ENCODE measurements at regions not wholly inside any gene's neighbourhood (a gene's known extent, or its start where the extent isn't known, plus 50 kb on each side); places are given as distances from the start of the nearest gene placed in this dataset.

GRCh38 chr18:67300498-67300897 lies 216.0 kb downstream of the DSEL start:
- DNase-seq (ENCODE audit: low spot score): no peak
- FAIRE-seq: no peak

GRCh38 chr18:67292814-67293213 lies 223.7 kb downstream of the DSEL start:
- FAIRE-seq: no peak
- no peak for DNase-seq (ENCODE audit: low spot score)

- FAIRE-seq (no peak), DNase-seq (ENCODE audit: low spot score) (no peak)
Observed at GRCh38 chr18:67290421-67290820, 226.1 kb downstream of the DSEL start.

- FAIRE-seq: no peak
- DNase-seq (ENCODE audit: low spot score): no peak
Observed at GRCh38 chr18:67285583-67285982, 230.9 kb downstream of the DSEL start.

DNA sequence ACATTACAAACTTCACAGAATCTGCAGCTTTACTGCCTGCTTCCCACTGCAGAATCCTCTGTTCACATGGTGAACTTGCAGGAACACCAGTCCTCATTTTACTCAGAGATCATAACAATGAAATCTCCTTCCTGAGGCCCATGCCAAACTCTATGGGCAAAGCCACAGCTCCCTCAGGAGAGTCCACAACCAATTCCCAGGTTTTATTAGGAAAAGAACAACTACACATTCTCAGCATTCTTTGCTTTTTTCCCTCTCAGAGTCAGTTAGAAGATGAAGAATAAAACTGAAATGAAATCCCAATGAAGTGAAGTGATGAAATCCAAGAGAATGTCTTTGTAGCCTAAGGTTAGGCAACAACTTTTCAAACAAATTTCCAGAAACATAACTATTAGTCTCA lies 233.7 kb downstream of the DSEL start:
- no peak for FAIRE-seq

GRCh38 chr18:67281746-67282145 lies 234.8 kb downstream of the DSEL start:
- DNase-seq (ENCODE audit: low spot score) (no peak), FAIRE-seq (no peak)

More for the DNA sequence above, 233.7 kb downstream of the DSEL start:
- DNase-seq (ENCODE audit: low spot score): no peak

GRCh38 chr18:67280486-67281242 lies 235.9 kb downstream of the DSEL start:
- no peak for FAIRE-seq
- DNase-seq (ENCODE audit: low spot score): no peak

DNA sequence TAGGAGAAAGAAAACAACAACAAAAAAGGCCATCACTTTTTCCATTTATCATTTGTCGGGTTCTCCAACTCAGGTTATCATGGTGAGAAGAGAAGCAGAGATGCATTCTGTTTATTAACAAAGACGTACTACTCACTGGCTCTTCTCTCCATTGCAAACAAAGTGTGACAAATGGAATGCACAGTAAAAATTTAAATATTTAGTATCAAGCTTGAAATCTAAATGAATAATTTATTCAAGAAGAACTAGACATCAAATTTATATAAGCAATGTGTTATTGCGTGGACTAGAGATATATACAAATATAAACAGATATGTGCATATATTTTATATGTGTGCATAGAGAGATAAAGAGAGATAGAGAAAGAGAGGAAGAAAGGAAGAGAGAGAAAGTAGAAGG lies 236.5 kb downstream of the DSEL start:
- FAIRE-seq (no peak), DNase-seq (ENCODE audit: low spot score) (no peak)

GRCh38 chr18:67278984-67279383 lies 237.5 kb downstream of the DSEL start:
- no peak for DNase-seq (ENCODE audit: low spot score)
- FAIRE-seq: no peak

DNA sequence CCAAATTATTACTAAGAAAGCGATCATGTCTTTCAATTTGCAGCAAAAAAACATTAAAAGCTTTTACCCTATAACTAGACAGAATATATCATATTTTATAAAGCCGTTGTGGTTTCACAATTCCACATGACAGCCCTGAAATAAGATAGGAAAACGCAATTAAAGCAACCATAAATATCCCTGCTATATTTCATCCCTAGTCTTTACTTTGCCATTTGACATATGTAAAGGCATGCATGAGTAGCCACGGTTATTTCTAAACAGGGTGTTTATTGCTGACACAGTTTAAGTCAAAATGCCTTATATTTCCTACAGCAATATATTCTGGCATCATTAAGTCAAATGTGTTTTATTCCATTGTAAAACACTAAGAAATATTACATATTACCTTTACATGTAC lies 239.9 kb downstream of the DSEL start:
- DNase-seq (ENCODE audit: low spot score) (no peak), FAIRE-seq (no peak)

- no peak for FAIRE-seq
- DNase-seq (ENCODE audit: low spot score): no peak
Observed at GRCh38 chr18:67273288-67273687, 243.2 kb downstream of the DSEL start.

DNA sequence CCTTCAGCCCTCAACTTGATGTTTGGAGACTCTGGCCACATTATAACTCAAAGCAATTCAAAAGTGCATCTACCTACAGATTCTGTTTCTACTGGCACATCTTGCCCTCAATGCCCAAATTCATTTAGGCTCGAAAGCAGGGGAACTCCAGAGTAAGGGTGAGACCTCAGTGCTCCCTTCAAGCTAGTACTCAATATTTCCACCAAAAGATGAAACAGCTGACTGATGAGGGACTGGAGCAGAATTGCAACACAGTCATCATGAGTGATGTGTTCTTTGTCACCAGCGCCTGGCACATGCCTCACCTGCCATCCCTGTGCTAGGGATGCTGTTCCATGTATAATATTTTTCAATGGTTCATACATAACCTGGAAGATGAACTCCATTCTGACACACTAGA lies 247.3 kb downstream of the DSEL start:
- FAIRE-seq (no peak), DNase-seq (ENCODE audit: low spot score) (no peak)

- DNase-seq (ENCODE audit: low spot score) (no peak), FAIRE-seq (no peak)
Observed at GRCh38 chr18:67268530-67268929, 248.0 kb downstream of the DSEL start.

DNA sequence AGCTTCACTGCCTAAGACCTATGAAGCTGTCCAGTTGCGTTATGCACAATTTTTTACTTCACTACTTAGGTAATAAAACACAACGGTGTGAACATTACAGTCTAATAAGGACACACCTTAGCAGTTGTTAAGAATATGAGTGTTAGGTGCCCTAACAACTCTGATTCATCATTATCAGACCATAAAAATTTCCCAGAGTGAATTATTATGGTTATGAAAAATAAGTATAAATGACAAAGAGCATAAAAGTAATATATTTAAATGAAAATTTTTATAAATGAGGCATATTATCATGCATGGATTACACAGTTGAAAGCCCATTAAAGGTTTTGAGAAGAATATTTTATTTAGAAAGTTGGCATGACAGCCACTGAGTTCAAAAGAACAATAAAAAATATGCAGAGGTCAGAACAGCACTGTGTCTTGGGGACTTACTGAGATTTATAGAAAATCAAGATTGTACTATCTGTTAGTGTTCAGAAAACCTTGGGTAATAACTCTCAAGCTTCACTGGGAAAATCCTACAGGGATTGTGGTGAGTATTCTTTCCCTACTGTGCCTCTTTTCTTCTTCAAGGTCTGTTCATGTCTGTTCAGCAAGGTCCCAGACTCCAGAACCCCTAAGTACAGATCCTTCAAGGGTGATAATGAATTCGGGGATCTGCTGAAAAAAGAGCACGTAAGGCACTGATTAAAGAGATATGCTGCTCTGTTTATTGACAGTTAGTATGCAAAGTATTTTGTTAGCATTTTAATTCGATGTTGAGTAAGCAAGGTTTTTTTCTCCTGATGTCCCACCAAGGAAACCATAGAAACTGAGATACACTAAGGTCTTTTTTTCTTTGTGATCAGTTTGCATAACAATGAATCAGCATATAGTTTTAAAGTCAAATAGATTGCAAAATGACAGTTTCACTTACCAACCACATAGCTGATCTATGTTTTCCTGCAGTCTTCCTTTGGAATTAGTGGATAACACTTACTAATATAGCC lies 250.0 kb downstream of the DSEL start:
- no peak for FAIRE-seq
- no peak for DNase-seq (ENCODE audit: low spot score)

- FAIRE-seq: no peak
- peak; percentile 7 for DNase-seq (ENCODE audit: low spot score)
Observed at GRCh38 chr18:67265464-67266245, 250.9 kb downstream of the DSEL start.

DNA sequence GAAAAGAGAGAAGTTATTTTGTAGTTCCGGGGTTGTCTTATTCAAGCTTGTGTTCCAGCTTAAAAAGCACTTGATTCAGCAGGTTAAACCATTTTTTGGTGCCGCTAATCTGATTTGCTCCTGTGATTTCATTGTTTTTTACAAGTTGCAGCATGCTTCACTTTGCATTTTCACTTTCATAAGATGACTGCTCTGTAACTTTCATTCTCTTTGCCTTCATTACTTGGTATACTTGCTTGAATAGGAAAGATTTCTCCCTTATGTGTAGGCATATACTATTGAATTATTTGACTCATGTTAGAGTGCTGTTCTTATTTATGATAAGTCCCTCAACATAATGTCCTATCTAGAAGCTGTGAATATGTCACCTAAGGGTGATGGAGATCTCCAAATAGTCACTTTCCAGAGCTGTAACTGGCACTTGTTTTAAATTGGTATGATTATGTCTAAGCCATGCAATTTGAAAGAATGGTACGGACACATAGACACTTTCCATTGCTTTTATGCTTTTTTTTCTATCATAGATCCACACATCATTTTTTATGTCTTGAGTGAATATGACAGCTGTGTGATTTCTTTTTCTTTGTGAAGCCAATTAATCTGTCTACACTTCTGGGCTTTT lies 254.5 kb downstream of the DSEL start:
- FAIRE-seq (no peak), DNase-seq (ENCODE audit: low spot score) (no peak)

DNA sequence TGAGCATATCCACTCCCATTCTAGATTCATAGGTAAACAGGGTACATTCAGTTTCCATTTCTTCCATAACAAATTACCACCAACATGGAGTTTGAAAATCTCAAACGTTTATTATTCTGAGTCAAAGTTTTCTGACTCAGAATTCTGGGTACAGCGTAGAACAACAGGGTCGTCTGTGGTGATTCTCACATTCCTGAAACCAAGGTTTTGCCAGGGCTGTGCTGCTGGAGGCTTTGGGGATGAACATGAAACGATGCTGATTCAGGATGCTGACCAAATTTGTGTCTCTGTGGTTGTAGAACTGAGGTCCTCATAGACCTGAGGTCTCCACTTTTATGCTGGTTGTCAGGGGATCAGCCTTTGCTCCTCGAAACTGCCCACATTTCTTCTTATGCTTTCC lies 255.7 kb downstream of the DSEL start:
- FAIRE-seq: no peak
- DNase-seq (ENCODE audit: low spot score): no peak

GRCh38 chr18:67250776-67251424 lies 265.6 kb downstream of the DSEL start:
- FAIRE-seq (no peak), DNase-seq (ENCODE audit: low spot score) (no peak)

GRCh38 chr18:67243799-67244587 lies 272.5 kb downstream of the DSEL start:
- FAIRE-seq: no peak

DNA sequence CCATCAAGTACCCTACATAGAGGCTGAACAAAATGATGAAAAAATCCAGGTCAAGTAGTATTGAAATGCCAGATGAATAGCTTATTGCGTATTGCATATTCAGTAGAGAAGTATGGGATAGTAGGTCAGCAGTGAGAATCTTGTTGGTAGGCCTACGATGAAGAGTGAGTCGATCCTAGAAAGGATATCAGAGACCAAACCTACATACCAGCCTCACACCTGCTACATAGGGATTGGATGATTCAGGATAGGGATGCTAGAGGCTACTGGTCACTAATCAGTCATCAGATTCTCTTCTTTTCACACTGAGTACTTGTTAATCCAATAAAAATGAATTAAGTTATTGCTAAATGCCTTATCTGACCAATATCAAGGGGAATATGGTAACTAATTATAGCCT lies 274.5 kb downstream of the DSEL start:
- DNase-seq (ENCODE audit: low spot score) (no peak), FAIRE-seq (no peak)

More at GRCh38 chr18:67243799-67244587, 272.5 kb downstream of the DSEL start:
- DNase-seq (ENCODE audit: low spot score): no peak

All from urothelium cell line (cell line).